ENCODE measurements at regions not wholly inside any gene's neighbourhood (a gene's known extent, or its start where the extent isn't known, plus 50 kb on each side); places are given as distances from the start of the nearest gene placed in this dataset.

DNA sequence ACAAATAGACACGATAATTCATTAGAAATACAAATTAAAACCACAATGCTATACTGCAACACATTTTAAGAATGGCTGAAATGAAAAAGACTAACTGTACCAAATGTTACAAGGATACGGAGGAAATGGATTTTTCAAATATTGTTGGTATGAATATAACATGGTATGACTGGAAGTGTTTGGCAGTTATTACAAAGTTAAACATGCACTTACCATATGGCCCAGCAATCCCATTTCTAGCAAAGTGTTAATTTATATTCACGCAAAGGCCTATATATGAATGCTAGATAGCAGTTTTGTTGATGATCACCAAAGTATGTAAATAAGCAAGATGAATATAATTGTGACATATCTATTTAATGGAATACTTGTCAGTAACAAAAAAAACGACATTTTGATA lies 497.8 kb upstream of the FSIP2 start:
- Histone ChIP-seq H3K56ac (replicated peaks; ENCODE audit: insufficient read length, low read depth, low read length) (no peak overlapping the region), H3K27ac (ENCODE audit: low read depth, low read length) (no peak overlapping the region), H3K9me3 (ENCODE audit: insufficient read depth in 2 of 2, low read depth in 1 of 2, low read length in 1 of 2) (no peaks in the 10 kb centered on the region), H3K14ac (ENCODE audit: insufficient read length) (no peak overlapping the region), H3K23me2 (ENCODE audit: low read depth, low read length) (no peaks in the 10 kb centered on the region), H3K27me3 (replicated peaks in 1 of 4; ENCODE audit: control insufficient read depth in 3 of 4, extremely low read depth in 1 of 4, insufficient read depth in 3 of 4, low read length in 3 of 4) (no peaks in the 10 kb centered on the region), H2BK15ac (ENCODE audit: low read length) (no peak overlapping the region), H3K79me2 (ENCODE audit: control insufficient read depth in 1 of 2, insufficient read depth in 2 of 2, low read length in 2 of 2) (no peaks in the 10 kb centered on the region), H2BK12ac (ENCODE audit: low read depth, low read length) (no peak overlapping the region), H3K4me1 (replicated peaks in 1 of 4; ENCODE audit: control insufficient read depth in 3 of 4, insufficient read depth in 4 of 4, low read length in 3 of 4) (no peaks in the 10 kb centered on the region), H2BK20ac (ENCODE audit: low read length) (no peak overlapping the region), H4K91ac (replicated peaks; ENCODE audit: insufficient read length, low read length) (no peak overlapping the region), H2AFZ (ENCODE audit: low read length) (no peak overlapping the region), H3K18ac (ENCODE audit: extremely low read depth, low read length) (no peak overlapping the region), H3K79me1 (ENCODE audit: low read depth, low read length) (no peaks in the 10 kb centered on the region), H4K8ac (ENCODE audit: extremely low read depth, insufficient read depth, low read length) (no peak overlapping the region), H3K4me3 (ENCODE audit: extremely low read depth in 1 of 4, insufficient read depth in 2 of 4, low read depth in 3 of 4, low read length in 4 of 4) (no peak overlapping the region), H4K20me1 (replicated peaks in 1 of 2; ENCODE audit: control insufficient read depth in 1 of 2, insufficient read depth in 2 of 2, low read length in 2 of 2) (no peaks in the 10 kb centered on the region), H3K4me2 (ENCODE audit: insufficient read depth in 1 of 2, low read depth in 2 of 2, low read length in 2 of 2) (no peak overlapping the region), H3K36me3 (ENCODE audit: control insufficient read depth in 2 of 4, insufficient read depth in 4 of 4, low read length in 3 of 4) (no peaks in the 10 kb centered on the region), H3K9ac (replicated peaks in 1 of 4; ENCODE audit: extremely low read depth in 1 of 4, low read depth in 3 of 4, low read length in 3 of 4) (no peak overlapping the region), H2BK5ac (ENCODE audit: low read depth, low read length) (no peak overlapping the region), H2BK120ac (replicated peaks; ENCODE audit: low read depth, low read length) (no peak overlapping the region), H2AK5ac (ENCODE audit: low read depth, low read length) (no peak overlapping the region), H4K5ac (ENCODE audit: insufficient read length, low read depth, low read length) (no peak overlapping the region), H3K4ac (replicated peaks; ENCODE audit: insufficient read length, low read depth, low read length) (no peak overlapping the region), H3K23ac (ENCODE audit: insufficient read length) (no peak overlapping the region)
- 76% methylated on average over 4 of the region's 4 CpGs; no CpG with 5 or more reads in 1 of the 2 experiments for WGBS, 2 experiments (ENCODE audit: extremely low coverage in 1 of 2, insufficient coverage in 1 of 2, insufficient read length in 1 of 2, insufficient replicate concordance in 2 of 2, low coverage in 1 of 2, low lambda C conversion rate in 2 of 2, missing lambda C conversion rate in 1 of 2)
- ChIA-PET CTCF (ENCODE audit: partially characterized antibody) (interaction anchor here (0.6 to 1.2 kb wide), 2 partner anchors 17 to 49 kb away, joined by 3 to 4 read pairs; no protein-coding TSS in a partner anchor), POLR2A (ENCODE audit: partially characterized antibody) (no interaction called here)
- DNase-seq (ENCODE audit: low read depth in 1 of 2, low spot score in 2 of 2), result no peak
- peak; percentile 13 for FAIRE-seq
- TF ChIP-seq BACH1 (IDR thresholded peaks at IDR 0.05; ENCODE audit: low read length) (no peak), SUZ12 (IDR thresholded peaks at IDR 0.05; ENCODE audit: low read length) (no peak), TEAD4 (IDR thresholded peaks at IDR 0.05; ENCODE audit: low read depth, low read length) (no peak), NANOG (IDR thresholded peaks at IDR 0.05; ENCODE audit: insufficient read depth, low read depth, low read length, poor library complexity, severe bottlenecking) (no peak), NRF1 (IDR thresholded peaks at IDR 0.05; ENCODE audit: low read depth, low read length) (no peak)

Data from H1 (cell line).